Calu3 (cell line): ENCODE measurements at regions not wholly inside any gene's neighbourhood (a gene's known extent, or its start where the extent isn't known, plus 50 kb on each side); places are given as distances from the start of the nearest gene placed in this dataset.
A peak's percentile ranks its signal among the peaks of the same experiment; 100 is the strongest.

ENCODE experiments used
- BruUV-seq: library from RNA; stranded (reverse); fragments of 400-500 nt; replicated peaks from 2 replicates; lab custom pipeline; 2021; lab: Mats Ljungman, UMichigan
- CTCF ChIA-PET: fragments of 300-600 bp; sonication (Branson Sonifier 250); formaldehyde crosslinking; loops from one replicate; lab custom pipeline; 2022; ENCODE audit warnings: antibody characterized with exemption; lab: Charles Lee
- DNase-seq: peaks from one replicate; pipeline ENCODE4 v3.0.0; 2022
- H3K27ac Mint-ChIP-seq: one replicate; pipeline ENCODE4 v1.8.0; 2022; ENCODE audit warnings: mixed read lengths; ENCODE audit not compliant: unreplicated experiment
- H3K27me3 Mint-ChIP-seq: one replicate; pipeline ENCODE4 v1.8.0; 2022; ENCODE audit warnings: mixed read lengths; ENCODE audit not compliant: unreplicated experiment
- H3K36me3 Mint-ChIP-seq: one replicate; pipeline ENCODE4 v1.8.0; 2022; ENCODE audit warnings: mild to moderate bottlenecking, moderate library complexity, mixed read lengths; ENCODE audit not compliant: insufficient read depth, unreplicated experiment
- H3K4me1 Mint-ChIP-seq: one replicate; pipeline ENCODE4 v1.8.0; 2022; ENCODE audit warnings: mild to moderate bottlenecking, low read depth, mixed read lengths; ENCODE audit not compliant: unreplicated experiment
- H3K4me3 Mint-ChIP-seq: one replicate; pipeline ENCODE4 v1.8.0; 2022; ENCODE audit warnings: mild to moderate bottlenecking, low read depth, moderate library complexity, mixed read lengths; ENCODE audit not compliant: unreplicated experiment
- H3K9me3 Mint-ChIP-seq: one replicate; pipeline ENCODE4 v1.8.0; 2022; ENCODE audit warnings: low read depth, mixed read lengths; ENCODE audit not compliant: unreplicated experiment
- intact Hi-C: fragments of 100-400 bp; cut with micrococcal nuclease; formaldehyde crosslinking; loops from one replicate; pipeline ENCODE4 v1.10.0; 2022; ENCODE audit not compliant: unreplicated experiment
- TF ChIP-seq, protein P1 (sequence below): fragments of 200-600 bp; IDR thresholded peaks from one replicate; pipeline ENCODE4 v1.8.0; 2022; ENCODE audit warnings: antibody characterized with exemption; ENCODE audit not compliant: unreplicated experiment

DNA sequence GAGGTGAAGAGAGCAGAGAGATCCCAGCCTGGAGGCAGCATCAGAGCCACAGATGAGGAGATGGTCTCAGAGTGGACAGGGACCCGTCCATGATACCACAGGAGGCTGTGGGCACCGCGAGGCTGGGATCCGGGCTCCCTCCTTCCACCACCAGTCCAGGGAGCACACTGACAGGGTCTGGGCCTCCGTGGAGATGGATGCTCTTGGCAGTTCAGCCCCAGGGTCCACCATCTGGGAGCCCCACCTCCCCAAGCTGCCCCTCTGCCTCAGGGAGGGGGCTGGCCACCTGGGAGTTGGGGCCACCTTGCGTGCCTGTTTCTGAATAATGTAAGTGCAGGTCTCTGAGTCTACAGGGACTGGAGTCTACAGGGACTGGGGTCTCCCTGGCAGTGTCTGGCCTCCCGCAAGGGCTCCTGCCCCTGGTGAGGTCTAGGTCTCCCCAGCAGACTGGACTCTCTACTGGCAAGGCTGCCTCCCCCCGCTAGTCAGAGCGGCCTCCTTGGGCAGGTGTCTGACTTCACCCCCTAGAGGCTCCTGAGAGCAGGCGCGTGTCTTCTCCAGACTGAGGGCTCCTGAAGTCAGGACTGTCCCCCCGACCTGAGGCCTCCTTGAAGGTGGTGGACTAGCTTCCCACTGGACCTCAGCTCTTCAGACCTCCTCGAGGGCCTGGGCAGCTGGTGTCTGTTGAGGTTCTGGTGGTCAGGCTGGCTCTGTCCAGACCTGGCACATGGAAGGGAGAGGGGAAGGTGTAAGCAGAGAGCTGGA, 218.5 kb downstream of the PTPRU start:
- BruUV-seq: no TSS peak
- H3K9me3 Mint-ChIP-seq: no peaks in the 10 kb centered on the region
- TF ChIP-seq, protein P1, sequence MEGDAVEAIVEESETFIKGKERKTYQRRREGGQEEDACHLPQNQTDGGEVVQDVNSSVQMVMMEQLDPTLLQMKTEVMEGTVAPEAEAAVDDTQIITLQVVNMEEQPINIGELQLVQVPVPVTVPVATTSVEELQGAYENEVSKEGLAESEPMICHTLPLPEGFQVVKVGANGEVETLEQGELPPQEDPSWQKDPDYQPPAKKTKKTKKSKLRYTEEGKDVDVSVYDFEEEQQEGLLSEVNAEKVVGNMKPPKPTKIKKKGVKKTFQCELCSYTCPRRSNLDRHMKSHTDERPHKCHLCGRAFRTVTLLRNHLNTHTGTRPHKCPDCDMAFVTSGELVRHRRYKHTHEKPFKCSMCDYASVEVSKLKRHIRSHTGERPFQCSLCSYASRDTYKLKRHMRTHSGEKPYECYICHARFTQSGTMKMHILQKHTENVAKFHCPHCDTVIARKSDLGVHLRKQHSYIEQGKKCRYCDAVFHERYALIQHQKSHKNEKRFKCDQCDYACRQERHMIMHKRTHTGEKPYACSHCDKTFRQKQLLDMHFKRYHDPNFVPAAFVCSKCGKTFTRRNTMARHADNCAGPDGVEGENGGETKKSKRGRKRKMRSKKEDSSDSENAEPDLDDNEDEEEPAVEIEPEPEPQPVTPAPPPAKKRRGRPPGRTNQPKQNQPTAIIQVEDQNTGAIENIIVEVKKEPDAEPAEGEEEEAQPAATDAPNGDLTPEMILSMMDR: no peak
- no peak overlapping the region for H3K4me3 Mint-ChIP-seq
- CTCF ChIA-PET: no interaction called here
- peaks cover 5% of the 10 kb centered on the region for H3K36me3 Mint-ChIP-seq
- intact Hi-C loops: no loop called here
- H3K4me1 Mint-ChIP-seq: no peaks in the 10 kb centered on the region
- no peak for DNase-seq
- peaks cover 100% of the 10 kb centered on the region for H3K27me3 Mint-ChIP-seq
- H3K27ac Mint-ChIP-seq: no peak overlapping the region

DNA sequence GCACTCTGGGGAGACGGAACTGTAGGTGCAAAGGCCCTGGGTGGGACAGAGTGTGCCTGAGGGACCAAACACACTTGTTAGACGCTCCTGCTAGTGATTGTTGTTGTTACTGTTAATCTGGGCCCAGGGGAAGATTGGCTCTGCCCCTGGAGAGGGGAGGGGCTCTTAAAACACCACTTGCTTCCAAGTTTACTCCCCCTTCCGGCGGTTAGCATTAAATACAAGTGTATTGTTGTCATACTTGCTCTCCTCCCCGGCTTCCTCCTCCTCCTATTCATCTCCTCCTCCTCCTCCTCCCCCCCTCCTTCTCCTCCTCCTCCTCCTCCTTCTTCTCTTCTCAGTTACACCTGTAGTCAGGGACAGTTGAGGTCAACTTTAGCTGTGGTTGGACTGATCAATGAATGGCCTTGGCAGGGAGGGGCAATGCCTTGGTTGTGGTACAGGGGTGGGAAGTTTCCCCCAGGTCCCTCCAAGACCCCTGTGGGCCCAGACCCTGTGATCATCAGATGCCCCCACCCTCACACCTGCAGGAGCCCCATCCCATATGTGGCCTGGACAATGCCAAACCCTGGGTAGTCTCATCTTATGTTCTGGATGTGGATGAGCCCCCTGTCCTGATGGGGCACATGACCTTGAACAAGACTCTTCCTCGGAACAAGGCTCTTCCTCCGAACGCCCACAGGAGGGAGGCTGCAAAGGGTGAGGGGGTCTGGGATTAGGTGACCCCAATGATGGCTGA, 217.3 kb downstream of the PTPRU start:
- peaks cover 100% of the 10 kb centered on the region for H3K27me3 Mint-ChIP-seq
- BruUV-seq: no TSS peak
- no peak overlapping the region for H3K27ac Mint-ChIP-seq
- H3K4me3 Mint-ChIP-seq: no peak overlapping the region
- CTCF ChIA-PET: interaction anchor here (0.5 kb wide), 1 partner anchor 629 kb away, joined by 3 read pairs; no protein-coding TSS in a partner anchor
- TF ChIP-seq, protein P1: peak; percentile 17
- H3K4me1 Mint-ChIP-seq: no peaks in the 10 kb centered on the region
- intact Hi-C loops: no loop called here
- DNase-seq: peak; percentile 48
- H3K36me3 Mint-ChIP-seq: peaks cover 5% of the 10 kb centered on the region
- no peaks in the 10 kb centered on the region for H3K9me3 Mint-ChIP-seq

DNA sequence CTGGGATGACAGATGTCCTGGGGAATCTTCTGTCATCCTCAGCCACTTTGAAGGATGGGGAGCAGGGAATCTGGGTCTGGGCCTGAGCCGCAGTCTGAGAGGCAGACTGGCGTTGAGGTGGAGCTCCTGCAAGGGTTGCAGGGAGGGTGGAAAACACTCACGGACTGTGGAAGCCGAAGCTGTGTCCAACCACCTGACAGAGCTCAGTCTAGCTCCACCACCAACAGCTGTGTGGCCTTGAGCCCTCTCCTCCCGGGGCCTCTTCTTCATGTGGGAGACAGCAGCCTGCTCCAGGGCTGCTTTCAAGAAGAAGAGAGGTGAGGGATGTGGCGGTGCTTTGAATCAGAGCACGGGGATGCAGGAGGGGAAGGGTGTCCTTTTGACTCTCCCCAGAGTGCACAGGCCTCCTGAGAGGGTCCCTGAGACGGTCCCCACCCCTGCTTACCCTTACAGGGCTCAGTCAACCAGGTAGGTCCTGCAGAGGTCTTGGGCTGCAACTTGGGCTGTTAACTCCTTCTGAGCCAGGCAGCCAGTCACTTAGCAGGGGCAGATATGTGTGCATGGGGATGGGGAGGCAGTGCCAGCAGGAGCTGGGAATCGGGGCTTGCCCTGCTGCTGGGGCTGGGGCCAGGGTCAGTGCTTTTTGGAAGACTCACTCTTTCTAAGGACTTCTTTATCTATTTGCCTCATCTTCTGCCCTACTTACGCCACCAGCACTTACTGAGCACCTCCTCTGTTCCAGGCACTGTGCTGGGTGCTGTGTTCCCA, 216.3 kb downstream of the PTPRU start:
- H3K27me3 Mint-ChIP-seq: peaks cover 100% of the 10 kb centered on the region
- no peaks in the 10 kb centered on the region for H3K9me3 Mint-ChIP-seq
- BruUV-seq: no TSS peak
- CTCF ChIA-PET: interaction anchor here (0.5 kb wide), 1 partner anchor 628 kb away, joined by 3 read pairs; no protein-coding TSS in a partner anchor
- intact Hi-C loops: no loop called here
- no peak overlapping the region for H3K4me3 Mint-ChIP-seq
- no peak for DNase-seq
- no peak overlapping the region for H3K27ac Mint-ChIP-seq
- TF ChIP-seq, protein P1: no peak
- H3K4me1 Mint-ChIP-seq: no peaks in the 10 kb centered on the region
- peaks cover 5% of the 10 kb centered on the region for H3K36me3 Mint-ChIP-seq

DNA sequence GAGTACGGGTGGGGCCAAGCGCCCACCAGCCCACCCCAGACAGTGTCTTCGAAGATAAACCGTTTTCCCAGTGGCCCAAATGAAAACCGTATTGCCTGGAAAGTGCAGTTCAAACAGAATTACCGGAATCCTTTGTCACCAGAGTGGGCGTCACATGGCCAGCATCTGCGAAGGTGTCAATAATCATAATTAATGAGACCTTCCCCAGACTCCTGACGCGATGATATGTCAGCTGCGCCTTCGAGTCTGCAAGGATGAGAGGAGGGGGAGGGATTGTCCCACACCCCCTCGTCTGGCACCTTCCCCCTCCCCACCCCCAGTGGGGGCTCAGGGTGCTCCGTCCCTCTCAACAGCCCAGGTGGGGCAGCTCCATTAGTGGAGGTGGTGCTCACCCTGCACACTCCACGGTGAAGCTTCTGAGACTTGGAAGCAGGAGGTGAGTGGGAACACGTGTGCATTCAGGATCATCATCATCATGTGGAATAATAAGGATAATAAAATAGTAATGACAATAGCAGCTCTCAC, 215.1 kb downstream of the PTPRU start:
- no peaks in the 10 kb centered on the region for H3K9me3 Mint-ChIP-seq
- no peaks in the 10 kb centered on the region for H3K4me1 Mint-ChIP-seq
- TF ChIP-seq, protein P1: no peak
- peaks cover 100% of the 10 kb centered on the region for H3K27me3 Mint-ChIP-seq
- H3K4me3 Mint-ChIP-seq: no peak overlapping the region
- CTCF ChIA-PET: no interaction called here
- intact Hi-C loops: no loop called here
- DNase-seq: no peak
- no TSS peak for BruUV-seq
- peaks cover 5% of the 10 kb centered on the region for H3K36me3 Mint-ChIP-seq
- H3K27ac Mint-ChIP-seq: no peak overlapping the region
